D721Med (cell line): ENCODE measurements at regions not wholly inside any gene's neighbourhood (a gene's known extent, or its start where the extent isn't known, plus 50 kb on each side); places are given as distances from the start of the nearest gene placed in this dataset.
"Not testable (repeated sequence)": the region's sequence is repeated elsewhere in the genome, so short reads cannot be mapped to it uniquely, and the experiment has no call there.

Experiments
- DNase-seq: peaks from one replicate; pipeline ENCODE4 v3.0.0; 2011; ENCODE audit warnings: low spot score; ENCODE audit not compliant: insufficient read length
- FAIRE-seq: peaks from 2 replicates; lab custom pipeline; 2011; peaks lifted over from hg19 to GRCh38; lab: Jason Lieb, UNC
- TF ChIP-seq, protein P1 (sequence below): IDR thresholded peaks from 2 replicates; pipeline ENCODE4 v1.5.1; 2012; ENCODE audit warnings: mild to moderate bottlenecking, control low read depth; ENCODE audit not compliant: insufficient read depth; ENCODE audit errors: missing control alignments

DNA sequence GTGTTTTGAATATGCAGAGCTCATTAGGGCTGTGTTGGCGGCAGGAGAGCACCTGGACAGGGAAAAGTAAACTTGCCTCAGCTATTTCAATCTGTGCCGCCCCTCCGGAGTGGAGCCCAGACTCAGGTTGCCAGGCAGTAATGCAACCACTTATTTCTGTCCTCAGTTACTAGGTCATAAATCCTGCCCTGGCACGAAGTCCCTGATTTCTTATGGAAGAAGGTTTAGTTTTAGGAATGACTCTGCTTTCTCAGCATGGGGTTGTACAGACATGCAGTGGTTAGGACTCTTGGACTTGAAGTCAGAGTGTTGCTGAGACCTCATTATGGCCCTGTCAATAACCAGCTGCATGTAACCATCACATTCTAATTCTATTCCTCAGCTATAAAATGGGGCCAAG, 98.3 kb upstream of the FGGY start:
- FAIRE-seq = no peak
- TF ChIP-seq, protein P1, sequence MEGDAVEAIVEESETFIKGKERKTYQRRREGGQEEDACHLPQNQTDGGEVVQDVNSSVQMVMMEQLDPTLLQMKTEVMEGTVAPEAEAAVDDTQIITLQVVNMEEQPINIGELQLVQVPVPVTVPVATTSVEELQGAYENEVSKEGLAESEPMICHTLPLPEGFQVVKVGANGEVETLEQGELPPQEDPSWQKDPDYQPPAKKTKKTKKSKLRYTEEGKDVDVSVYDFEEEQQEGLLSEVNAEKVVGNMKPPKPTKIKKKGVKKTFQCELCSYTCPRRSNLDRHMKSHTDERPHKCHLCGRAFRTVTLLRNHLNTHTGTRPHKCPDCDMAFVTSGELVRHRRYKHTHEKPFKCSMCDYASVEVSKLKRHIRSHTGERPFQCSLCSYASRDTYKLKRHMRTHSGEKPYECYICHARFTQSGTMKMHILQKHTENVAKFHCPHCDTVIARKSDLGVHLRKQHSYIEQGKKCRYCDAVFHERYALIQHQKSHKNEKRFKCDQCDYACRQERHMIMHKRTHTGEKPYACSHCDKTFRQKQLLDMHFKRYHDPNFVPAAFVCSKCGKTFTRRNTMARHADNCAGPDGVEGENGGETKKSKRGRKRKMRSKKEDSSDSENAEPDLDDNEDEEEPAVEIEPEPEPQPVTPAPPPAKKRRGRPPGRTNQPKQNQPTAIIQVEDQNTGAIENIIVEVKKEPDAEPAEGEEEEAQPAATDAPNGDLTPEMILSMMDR = no peak
- no peak for DNase-seq

DNA sequence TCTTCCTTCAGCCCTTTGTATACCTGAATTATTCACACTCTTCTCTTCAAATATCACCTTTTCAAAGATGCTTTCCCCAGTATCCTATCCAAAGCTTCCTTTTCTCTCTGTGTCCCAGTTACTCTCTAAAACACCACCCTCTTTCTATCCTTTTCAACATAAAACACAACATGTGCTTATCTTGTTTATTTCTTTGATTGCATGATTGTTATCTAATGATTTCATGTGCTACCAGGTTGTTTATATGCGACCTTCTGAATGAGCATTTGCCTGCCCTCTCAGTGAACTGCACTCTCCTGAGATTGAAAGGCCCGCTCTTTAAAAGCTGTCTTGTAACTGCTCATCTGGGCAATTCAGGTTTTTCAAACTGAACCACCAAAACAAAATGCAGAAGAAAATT, 97.7 kb upstream of the FGGY start:
- DNase-seq (no peak), FAIRE-seq (no peak)
- TF ChIP-seq, protein P1 = no peak

DNA sequence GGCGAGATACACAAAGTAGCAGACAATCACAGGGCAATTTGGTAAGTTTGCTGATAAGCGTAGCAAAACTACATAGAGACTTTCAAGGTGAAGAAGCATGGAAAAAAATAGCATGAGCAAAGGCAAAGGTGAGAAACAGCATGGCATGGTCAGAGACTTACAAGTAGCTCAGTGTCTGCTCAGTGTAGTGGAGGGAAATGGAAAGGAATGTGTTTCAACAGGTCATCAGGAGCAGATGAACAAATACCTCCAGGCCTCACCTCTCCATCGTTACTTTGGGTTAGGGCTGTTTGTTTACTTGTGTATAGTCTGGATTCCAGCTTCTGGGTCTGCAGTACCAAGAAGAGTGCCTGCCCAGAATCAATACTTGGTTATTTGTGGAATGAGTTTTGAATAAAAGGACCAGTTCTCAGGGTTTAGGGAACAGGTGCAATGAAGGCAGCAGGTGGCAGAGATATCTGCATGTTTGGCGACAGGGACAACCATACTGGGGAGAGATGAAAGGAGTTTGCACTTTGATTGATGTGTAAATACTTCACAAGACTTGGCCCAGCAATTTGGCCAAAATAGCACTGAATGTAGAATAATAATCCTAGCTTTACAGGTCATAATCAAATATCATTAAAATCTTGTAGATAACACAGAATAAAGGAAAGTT, 97.0 kb upstream of the FGGY start:
- FAIRE-seq (no peak), DNase-seq (no peak)
- TF ChIP-seq, protein P1 = no peak

DNA sequence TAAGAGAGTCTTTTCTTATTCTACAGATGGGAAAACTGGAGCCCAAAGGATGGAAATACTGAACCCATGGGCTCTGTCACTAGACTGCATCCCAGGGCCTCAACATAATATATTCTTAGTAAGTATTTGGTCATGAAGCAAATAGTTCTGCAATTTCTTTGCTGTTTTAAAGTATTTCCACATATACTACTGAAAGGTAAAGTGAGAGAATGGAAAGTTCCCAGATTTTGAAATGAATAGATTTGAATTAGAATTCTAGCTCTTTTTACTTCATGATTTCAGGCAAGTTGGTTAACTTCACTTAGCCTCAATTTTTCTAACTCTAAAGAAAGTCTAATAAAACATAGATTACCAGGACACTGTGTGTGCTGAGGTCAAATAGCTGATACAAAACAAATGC, 95.6 kb upstream of the FGGY start:
- TF ChIP-seq, protein P1 = no peak
- FAIRE-seq (no peak), DNase-seq (no peak)

DNA sequence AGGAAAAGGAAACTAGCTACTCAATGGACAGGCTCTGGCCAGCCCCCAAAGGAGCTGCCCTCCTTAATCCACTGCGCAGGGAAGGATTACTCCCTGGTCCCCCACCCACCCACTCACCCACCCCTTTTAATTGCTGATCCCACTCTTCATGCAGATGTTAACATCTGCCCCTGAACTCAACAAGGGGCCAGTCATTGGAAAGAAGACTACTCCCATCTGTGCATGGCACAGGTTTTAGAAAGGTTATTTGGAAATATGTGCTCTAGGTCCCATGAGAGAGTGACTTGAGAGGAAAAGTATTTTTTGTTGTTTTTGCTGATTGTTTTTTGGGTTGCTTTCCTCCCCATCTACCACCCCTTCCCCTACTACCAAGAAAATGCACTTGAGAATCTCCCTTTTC, 94.4 kb upstream of the FGGY start:
- FAIRE-seq = no peak

DNA sequence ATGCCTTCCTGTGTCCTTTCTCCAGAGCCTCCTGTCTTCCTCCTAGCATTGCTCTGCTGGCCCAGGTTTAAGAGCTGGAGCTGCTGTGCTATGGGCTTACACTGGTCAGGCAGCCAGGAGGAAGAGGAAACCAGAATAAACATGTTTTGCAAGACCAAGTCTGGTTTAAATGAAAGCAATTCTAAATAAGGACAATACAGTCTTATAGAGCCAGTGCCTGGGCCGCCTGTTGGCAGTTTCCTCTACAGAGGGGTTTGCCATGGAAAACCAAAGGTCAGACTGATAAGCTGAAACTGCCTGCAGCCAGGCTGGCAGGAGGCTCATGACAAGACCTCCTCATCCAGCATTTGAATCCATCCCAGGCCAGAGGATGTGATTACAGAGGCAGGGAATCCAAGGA, 92.9 kb upstream of the FGGY start:
- TF ChIP-seq, protein P1 = no peak
- DNase-seq = no peak
- FAIRE-seq = no peak

More for the DNA sequence above, 94.4 kb upstream of the FGGY start:
- TF ChIP-seq, protein P1 = no peak
- DNase-seq = no peak

DNA sequence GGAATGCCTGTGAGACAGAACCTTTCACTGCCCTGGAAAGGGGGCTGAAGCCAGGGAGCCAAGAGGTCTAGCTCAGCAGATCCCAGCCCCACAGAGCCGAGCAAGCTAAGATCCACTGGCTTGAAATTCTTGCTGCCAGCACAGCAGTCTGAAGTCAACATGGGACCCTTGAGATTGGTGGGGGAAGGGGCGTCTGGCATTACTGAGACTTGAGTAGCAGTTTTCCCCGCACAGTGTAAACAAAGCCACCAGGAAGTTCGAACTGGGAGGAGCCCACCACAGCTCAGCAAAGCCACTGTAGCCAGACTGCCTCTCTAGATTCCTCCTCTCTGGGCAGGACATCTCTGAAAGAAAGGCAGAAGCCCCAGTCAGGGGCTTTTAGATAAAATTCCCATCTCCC, 90.3 kb upstream of the FGGY start:
- not testable (repeated sequence) for FAIRE-seq, DNase-seq

DNA sequence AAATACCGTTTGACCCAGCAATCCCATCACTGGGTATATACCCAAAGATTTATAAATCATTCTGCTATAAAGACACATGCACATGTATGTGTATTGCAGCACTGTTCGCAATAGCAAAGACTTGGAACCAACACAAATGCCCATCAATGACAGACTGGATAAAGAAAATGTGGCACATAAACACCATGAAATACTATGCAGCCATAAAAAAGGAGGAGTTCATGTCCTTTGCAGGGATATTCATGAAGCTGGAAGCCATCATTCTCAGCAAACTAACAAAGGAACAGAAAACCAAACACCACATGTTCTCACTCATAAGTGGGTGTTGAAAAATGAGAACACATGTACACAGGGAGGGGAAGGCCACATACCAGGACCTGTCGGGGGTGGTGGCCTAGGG, 86.5 kb upstream of the FGGY start:
- DNase-seq, FAIRE-seq: not testable (repeated sequence)
